Amniotic stem cell (primary cell): ENCODE measurements at regions not wholly inside any gene's neighbourhood (a gene's known extent, or its start where the extent isn't known, plus 50 kb on each side); places are given as distances from the start of the nearest gene placed in this dataset.

Experiments used
- DNase-seq: peaks from one replicate; lab custom pipeline; 2025; lab: John Stamatoyannopoulos, UW

- DNase-seq = no peak
Measured at GRCh38 chr6:44049989-44050871, 77.0 kb downstream of the MRPL14 start.

- no peak for DNase-seq
Measured at GRCh38 chr6:44049163-44049988, 77.9 kb downstream of the MRPL14 start.

- no peak for DNase-seq
Measured at GRCh38 chr6:44048277-44048676, 79.0 kb downstream of the MRPL14 start.

- no peak for DNase-seq
Measured at GRCh38 chr6:44047801-44048200, 79.5 kb downstream of the MRPL14 start.

GRCh38 chr6:44047179-44047546 is 80.1 kb downstream of the MRPL14 start:
- no peak for DNase-seq

GRCh38 chr6:44046516-44047178 is 80.6 kb downstream of the MRPL14 start:
- no peak for DNase-seq

- DNase-seq = no peak
Measured at GRCh38 chr6:44045672-44046015, 81.6 kb downstream of the MRPL14 start.

GRCh38 chr6:44044940-44045671 is 82.1 kb downstream of the MRPL14 start:
- no peak for DNase-seq

- no peak for DNase-seq
Measured at GRCh38 chr6:44044154-44044539, 83.1 kb downstream of the MRPL14 start.

GRCh38 chr6:44043479-44044153 is 83.6 kb downstream of the MRPL14 start:
- no peak for DNase-seq

- DNase-seq = no peak
Measured at GRCh38 chr6:44042989-44043478, 84.2 kb downstream of the MRPL14 start.

GRCh38 chr6:44042261-44042988 is 84.8 kb downstream of the MRPL14 start:
- DNase-seq = no peak

GRCh38 chr6:44041461-44042260 is 85.6 kb downstream of the MRPL14 start:
- peak; percentile 91 for DNase-seq

- DNase-seq = no peak
Measured at GRCh38 chr6:44040786-44041185, 86.5 kb downstream of the MRPL14 start.

GRCh38 chr6:44039839-44040350 is 87.4 kb downstream of the MRPL14 start:
- DNase-seq = no peak

GRCh38 chr6:44039191-44039719 is 88.0 kb downstream of the MRPL14 start:
- DNase-seq = no peak

- DNase-seq = no peak
Measured at GRCh38 chr6:44038543-44039065, 88.6 kb downstream of the MRPL14 start.

- no peak for DNase-seq
Measured at GRCh38 chr6:44037847-44038542, 89.3 kb downstream of the MRPL14 start.
